Inferior parietal cortex (tissue), 1 donor: ENCODE measurements at regions not wholly inside any gene's neighbourhood (a gene's known extent, or its start where the extent isn't known, plus 50 kb on each side); places are given as distances from the start of the nearest gene placed in this dataset.
A peak's percentile ranks its signal among the peaks of the same experiment; 100 is the strongest.

Source experiments
- DNase-seq: peaks from one replicate; pipeline ENCODE4 v3.0.0-alpha.2; 2016; ENCODE audit errors: extremely low spot score

DNA sequence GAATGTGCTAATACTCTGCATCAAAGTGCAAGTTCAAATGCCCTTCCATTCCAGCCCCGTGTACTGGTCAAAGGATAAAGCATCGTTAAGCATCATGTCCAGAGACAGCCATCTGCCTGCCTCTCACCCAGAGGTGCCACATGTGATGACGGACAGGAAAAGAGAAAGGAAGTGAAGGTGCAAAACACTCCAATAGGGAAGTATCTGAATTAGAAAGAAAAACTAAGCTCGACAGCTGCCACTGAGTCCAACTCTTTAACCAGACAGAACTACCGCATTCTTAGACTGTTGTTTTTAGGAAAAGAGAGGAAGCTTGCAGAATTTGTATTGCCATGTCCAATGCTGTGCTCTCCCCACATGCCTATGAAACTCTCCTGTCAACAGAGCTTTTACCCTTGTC, 465.0 kb upstream of the SOX5 start:
- DNase-seq: no peak

- no peak for DNase-seq
Measured at GRCh38 chr12:24411948-24412347, 462.5 kb upstream of the SOX5 start.

DNA sequence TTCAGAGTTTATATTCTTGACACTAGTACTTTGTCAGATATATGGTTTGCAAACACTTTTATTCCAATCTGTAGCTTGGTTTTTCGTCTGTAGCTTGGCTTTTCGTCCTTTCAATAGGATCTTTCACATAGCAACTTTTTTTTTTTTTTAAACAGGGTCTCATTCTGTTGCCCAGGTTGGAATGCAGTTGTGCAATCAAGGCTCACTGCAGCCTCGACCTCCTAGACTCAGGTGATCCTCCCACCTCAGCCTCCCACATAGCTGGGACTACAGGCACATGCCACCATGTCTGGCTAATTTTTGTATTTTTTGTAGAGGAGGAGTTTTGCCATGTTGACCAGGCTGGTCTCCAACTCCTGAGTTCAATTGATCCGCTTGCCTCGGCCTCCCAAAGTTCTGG, 460.4 kb upstream of the SOX5 start:
- DNase-seq: no peak

GRCh38 chr12:24408305-24408704, 458.8 kb upstream of the SOX5 start:
- no peak for DNase-seq

- DNase-seq: no peak
Measured at GRCh38 chr12:24407884-24408283, 458.4 kb upstream of the SOX5 start.

- DNase-seq: no peak
Measured at GRCh38 chr12:24404086-24404815, 454.8 kb upstream of the SOX5 start.

- DNase-seq: no peak
Measured at GRCh38 chr12:24400533-24400932, 451.1 kb upstream of the SOX5 start.

DNA sequence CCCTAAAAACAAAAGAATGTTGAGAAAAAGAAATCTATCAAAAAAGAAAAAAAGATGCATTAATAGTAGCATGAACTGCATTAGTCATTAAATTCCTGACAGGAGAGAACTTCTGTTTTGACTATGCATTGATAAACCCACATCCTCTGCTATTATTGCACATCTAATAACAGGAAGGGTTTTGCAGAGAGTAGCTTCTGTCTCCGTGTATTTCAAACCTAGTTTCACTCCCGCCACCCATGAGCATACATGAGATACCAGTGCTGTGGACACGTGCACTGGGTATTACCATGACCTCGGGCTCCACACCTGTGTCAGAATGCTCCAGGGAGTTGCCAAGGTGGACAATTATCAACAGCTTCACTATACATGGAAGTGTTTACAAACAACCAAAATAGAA, 449.1 kb upstream of the SOX5 start:
- DNase-seq: no peak

DNA sequence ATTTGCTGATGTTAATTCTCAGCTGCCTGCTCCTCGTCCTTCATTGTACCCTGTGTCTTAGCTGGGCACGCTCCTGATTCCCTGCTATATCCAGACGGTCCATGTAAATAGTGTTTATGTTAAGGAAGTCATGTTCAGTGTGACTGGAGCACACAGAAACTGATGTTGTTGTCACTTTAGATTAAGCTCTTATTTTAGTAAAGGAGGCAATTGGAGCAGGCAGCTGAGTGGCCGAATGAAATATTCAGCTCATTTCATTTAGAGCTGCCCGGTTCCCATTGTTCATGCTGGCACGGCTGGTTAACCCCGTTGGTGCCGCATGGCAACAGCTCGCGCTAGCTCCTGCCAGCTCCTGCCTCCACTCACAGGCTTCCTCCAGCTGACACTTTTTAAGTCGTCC, 446.8 kb upstream of the SOX5 start:
- peak; percentile 38 for DNase-seq

DNA sequence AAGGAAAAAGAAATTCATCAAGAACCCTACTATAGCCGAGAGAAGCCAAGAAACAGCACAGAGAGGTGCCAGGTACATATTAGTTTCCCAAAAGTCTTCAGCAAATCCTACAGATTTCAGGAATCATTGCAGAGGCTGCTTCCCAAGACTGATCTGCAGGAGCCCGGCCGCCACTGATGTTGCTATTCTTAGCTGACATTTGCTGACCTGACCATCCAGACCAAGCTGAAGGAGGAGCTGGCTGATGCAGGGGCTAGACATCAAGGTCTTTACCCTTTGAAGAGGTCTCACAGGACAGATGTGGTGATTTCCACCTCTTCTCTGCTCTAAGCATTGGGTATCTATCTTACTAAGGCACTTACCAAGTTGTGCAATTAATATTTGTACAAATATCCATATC, 444.8 kb upstream of the SOX5 start:
- no peak for DNase-seq

DNA sequence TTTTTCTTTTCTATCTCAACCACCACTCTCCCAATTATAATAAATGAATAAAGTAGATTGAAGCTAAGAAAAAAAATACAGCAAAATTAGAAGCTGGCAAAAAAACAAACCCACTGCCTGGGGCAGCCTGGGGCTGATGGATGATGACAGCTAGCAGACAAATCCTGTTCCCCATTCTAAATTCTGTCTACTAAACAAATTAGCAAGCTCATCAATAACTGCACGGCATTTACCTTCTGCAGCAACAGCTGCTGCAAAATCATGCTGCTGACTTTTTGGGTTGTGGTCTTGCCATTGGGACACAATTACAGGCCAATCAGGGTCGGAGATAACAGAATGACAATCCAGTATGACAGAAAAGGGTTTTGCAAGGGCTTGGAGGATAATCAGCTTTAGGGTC, 443.6 kb upstream of the SOX5 start:
- DNase-seq: no peak

- DNase-seq: no peak
Measured at GRCh38 chr12:24389394-24389793, 439.9 kb upstream of the SOX5 start.

- no peak for DNase-seq
Measured at GRCh38 chr12:24387381-24387780, 437.9 kb upstream of the SOX5 start.

DNA sequence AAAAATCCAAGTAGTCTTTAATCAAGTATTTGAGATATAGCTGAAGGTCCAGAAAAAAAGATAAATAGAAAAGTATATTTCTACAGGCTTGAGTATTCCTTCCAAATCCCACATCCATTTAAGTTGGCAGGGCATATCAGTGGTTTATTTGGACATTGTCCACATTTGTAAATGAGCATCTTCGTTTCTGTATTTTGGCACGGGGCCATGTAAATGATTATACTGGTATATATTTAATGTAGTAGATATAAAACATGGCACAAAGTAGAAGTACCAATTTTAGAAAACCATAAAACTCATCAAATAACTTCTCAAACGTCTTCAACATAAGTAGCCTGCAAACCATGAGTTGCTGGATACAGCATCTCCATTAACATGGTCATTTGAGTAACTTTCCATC, 437.4 kb upstream of the SOX5 start:
- DNase-seq: no peak

DNA sequence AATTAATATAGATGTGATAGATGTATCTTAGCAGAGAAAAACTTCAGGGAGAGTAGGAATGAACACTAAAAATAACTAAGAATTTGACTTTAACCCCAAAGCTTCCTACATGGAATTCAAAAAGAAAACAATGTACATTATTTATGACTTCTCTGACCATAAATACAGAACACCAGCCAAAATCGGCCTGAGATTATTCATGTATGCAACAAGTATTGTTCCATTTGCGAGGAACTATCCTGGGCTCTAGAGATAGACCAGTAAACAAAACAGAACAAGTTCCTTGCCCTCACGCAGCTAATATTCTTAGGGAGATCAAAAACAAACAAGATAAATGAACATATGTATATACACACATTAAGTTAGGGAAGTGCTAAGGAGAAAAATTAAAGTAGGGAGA, 432.3 kb upstream of the SOX5 start:
- DNase-seq: no peak

GRCh38 chr12:24379861-24380521, 430.5 kb upstream of the SOX5 start:
- no peak for DNase-seq

DNA sequence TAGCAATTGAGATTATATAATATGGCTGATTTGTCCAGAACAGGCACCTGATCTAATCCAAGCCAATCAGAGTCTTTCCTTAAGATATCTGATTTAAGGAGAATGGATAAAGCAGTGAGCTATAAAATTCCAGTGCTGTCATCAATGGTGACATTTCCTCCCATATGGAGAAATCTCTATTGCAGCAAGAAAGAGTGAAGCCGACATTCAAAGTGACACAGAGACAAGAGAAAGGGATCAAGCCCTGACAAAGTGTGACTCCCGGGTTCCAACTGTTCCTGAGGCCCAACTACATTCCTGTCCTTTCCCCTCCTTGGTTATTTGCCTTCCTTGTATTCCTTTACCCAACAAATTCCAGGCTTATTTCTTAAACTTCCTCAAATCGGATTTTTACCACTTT, 430.0 kb upstream of the SOX5 start:
- no peak for DNase-seq

DNA sequence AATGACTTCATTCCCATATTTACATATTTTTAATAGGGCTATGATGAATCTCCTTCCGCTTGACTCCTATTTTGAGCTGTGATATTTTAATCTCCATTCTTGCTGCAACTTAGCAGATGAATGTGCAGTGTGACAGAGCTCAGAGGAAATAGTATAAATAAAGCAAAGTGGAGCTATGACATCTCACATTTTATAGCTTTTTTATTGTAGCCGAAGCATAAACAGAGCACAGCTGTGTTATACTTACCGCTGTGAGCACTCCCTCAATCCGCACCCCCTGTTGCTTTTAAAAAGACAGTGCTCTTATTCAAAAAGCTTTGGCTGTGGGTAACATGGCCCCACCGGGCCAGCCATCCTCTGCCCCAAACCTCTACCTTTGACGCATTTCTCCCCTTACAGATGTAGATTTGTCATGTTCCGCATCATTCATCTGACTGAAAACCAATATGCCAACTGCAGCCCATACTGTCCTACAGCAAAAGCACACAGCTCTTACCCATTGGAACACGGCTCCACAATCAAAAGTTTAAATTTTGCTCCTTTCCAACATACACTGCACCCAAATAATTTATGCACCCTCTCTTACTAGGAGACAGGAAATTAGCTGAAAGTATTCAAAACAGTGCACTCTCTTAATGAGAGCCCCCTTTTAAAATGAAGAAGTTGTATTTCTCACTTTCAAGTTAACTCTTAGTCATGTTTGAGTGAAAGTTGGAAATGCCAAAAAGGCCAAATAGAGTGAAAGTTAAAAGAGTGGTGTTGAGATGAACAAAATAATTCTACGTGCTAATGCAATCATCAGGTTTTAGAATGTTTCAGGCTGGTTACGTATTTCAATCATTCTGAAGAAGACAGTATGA, 429.3 kb upstream of the SOX5 start:
- peak; percentile 29 for DNase-seq

GRCh38 chr12:24374452-24374851, 425.0 kb upstream of the SOX5 start:
- DNase-seq: no peak

DNA sequence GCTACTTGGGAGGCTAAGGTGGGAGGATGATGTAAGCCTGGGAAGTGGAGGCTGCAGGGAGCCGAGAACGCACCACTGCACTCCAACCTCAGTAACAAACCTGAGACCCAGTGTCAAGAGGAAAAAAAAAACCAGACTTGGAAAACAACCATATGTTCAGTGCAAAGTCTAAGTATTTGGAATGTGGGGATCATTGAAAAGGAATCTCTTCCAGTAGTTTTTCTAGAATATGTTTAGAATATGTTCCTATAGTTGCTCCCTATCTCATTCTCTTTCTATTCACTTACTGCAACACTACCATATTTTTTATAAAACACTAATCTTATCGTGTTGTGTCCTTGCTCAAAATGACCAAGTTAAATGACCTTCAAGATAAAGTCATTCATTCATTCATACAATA, 423.5 kb upstream of the SOX5 start:
- DNase-seq: no peak

DNA sequence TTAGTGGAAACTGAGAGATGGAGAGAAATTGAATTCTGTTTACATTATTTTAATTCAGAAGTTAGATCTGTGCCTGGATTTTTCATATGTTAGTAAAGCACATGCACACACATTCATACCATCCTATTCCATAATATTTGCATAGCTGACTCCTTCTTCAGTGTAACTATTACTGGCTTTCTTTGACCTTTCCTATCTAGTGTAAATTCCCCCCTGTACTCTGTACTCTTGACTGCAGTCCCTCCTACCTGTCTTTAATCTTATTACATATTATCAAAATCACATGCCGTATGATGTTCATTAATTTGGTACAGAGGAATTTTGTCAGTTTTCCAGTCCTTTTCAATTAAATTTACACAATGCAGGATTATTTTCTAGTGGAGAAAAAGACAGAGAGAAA, 417.0 kb upstream of the SOX5 start:
- DNase-seq: no peak

DNA sequence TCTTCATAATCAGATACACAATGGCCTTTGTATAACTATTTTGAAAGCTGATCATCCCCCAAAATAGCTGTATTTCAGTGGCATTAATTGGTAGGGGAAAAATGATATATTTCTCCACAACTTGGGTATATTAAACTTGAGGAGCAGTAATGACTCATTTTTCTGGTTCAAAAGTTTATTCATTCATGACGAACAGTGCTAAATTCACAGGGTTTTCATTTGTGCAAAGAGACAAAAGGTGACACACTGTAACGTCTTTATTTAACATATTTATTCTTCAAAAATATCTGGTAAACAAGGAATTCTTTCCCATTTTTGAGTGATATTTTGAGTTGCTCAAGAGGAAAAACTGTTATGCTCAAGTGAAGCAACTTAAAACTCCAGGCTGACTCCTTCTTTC, 415.5 kb upstream of the SOX5 start:
- DNase-seq: no peak
